ENCODE measurements at regions not wholly inside any gene's neighbourhood (a gene's known extent, or its start where the extent isn't known, plus 50 kb on each side); places are given as distances from the start of the nearest gene placed in this dataset.

GRCh38 chr16:31807086-31807485, 66.5 kb upstream of the ZNF267 start:
- TF ChIP-seq EZH2 (optimal IDR thresholded peaks at IDR 0.05; ENCODE audit: low read depth, low read length) (no peak), EZH2phosphoT487 (IDR thresholded peaks at IDR 0.05; ENCODE audit: low read length) (no peak)
- TF ChIP-seq, protein P1, sequence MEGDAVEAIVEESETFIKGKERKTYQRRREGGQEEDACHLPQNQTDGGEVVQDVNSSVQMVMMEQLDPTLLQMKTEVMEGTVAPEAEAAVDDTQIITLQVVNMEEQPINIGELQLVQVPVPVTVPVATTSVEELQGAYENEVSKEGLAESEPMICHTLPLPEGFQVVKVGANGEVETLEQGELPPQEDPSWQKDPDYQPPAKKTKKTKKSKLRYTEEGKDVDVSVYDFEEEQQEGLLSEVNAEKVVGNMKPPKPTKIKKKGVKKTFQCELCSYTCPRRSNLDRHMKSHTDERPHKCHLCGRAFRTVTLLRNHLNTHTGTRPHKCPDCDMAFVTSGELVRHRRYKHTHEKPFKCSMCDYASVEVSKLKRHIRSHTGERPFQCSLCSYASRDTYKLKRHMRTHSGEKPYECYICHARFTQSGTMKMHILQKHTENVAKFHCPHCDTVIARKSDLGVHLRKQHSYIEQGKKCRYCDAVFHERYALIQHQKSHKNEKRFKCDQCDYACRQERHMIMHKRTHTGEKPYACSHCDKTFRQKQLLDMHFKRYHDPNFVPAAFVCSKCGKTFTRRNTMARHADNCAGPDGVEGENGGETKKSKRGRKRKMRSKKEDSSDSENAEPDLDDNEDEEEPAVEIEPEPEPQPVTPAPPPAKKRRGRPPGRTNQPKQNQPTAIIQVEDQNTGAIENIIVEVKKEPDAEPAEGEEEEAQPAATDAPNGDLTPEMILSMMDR (IDR thresholded peaks at IDR 0.05; ENCODE audit: low read length): no peak
